GM12892 (cell line): ENCODE measurements at regions not wholly inside any gene's neighbourhood (a gene's known extent, or its start where the extent isn't known, plus 50 kb on each side); places are given as distances from the start of the nearest gene placed in this dataset.

Experiments used
- POLR2A ChIP-seq: IDR thresholded peaks from 2 replicates; pipeline ENCODE4 v1.6.1; 2011; ENCODE audit warnings: low read depth, low read length, control low read depth
- TAF1 ChIP-seq: IDR thresholded peaks from 2 replicates; pipeline ENCODE4 v1.6.1; 2011; ENCODE audit warnings: low read depth, mild to moderate bottlenecking, control low read depth, low read length, borderline replicate concordance

DNA sequence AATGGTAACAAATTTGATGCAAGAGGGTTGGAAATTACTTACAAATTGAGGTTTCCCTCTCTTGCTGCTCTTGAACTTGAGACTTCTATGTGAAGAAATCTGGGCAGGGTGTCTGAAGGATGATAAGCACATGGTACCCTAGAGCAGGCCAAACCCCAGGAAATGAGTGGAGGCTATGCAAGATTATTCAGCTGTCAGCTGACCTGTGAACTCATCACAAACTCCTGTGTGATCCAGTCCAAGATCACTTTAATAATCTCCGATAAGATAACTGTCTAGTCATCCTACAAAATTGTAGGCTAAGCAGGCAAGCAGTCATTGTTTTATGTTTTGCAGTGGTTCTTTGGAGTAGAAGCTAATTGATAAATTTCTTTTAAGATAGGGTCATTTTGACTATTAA, 213.1 kb downstream of the BTBD3 start:
- TF ChIP-seq POLR2A (no peak), TAF1 (no peak)
